Epidermal melanocyte (primary cell): ENCODE measurements at regions not wholly inside any gene's neighbourhood (a gene's known extent, or its start where the extent isn't known, plus 50 kb on each side); places are given as distances from the start of the nearest gene placed in this dataset.

Experiments
- DNase-seq: peaks from one replicate; pipeline ENCODE4 v3.0.0; 2011; ENCODE audit warnings: low spot score; ENCODE audit not compliant: insufficient read length

- no peak for DNase-seq
Observed at GRCh38 chr18:29588446-29589100, 1411.6 kb upstream of the CDH2 start.

GRCh38 chr18:29586210-29586609, 1409.3 kb upstream of the CDH2 start:
- no peak for DNase-seq

- DNase-seq = no peak
Observed at GRCh38 chr18:29560270-29560669, 1383.3 kb upstream of the CDH2 start.

GRCh38 chr18:29556070-29556469, 1379.1 kb upstream of the CDH2 start:
- DNase-seq = no peak

GRCh38 chr18:29549759-29550158, 1372.8 kb upstream of the CDH2 start:
- no peak for DNase-seq

GRCh38 chr18:29547626-29548025, 1370.7 kb upstream of the CDH2 start:
- no peak for DNase-seq

GRCh38 chr18:29540548-29540947, 1363.6 kb upstream of the CDH2 start:
- DNase-seq = no peak

GRCh38 chr18:29531746-29532145, 1354.8 kb upstream of the CDH2 start:
- no peak for DNase-seq

GRCh38 chr18:29523371-29523770, 1346.4 kb upstream of the CDH2 start:
- no peak for DNase-seq

GRCh38 chr18:29512761-29513160, 1335.8 kb upstream of the CDH2 start:
- no peak for DNase-seq

- no peak for DNase-seq
Observed at GRCh38 chr18:29512203-29512602, 1335.3 kb upstream of the CDH2 start.

- DNase-seq = no peak
Observed at GRCh38 chr18:29501952-29502351, 1325.0 kb upstream of the CDH2 start.

GRCh38 chr18:29496152-29496680, 1319.3 kb upstream of the CDH2 start:
- DNase-seq = no peak

GRCh38 chr18:29494371-29494770, 1317.4 kb upstream of the CDH2 start:
- DNase-seq = no peak

GRCh38 chr18:29491907-29492306, 1315.0 kb upstream of the CDH2 start:
- DNase-seq = no peak

GRCh38 chr18:29488617-29489016, 1311.7 kb upstream of the CDH2 start:
- DNase-seq = no peak

- DNase-seq = no peak
Observed at GRCh38 chr18:29465526-29465925, 1288.6 kb upstream of the CDH2 start.

- no peak for DNase-seq
Observed at GRCh38 chr18:29459972-29460371, 1283.0 kb upstream of the CDH2 start.

- no peak for DNase-seq
Observed at GRCh38 chr18:29457316-29457889, 1280.5 kb upstream of the CDH2 start.

GRCh38 chr18:29449424-29449823, 1272.5 kb upstream of the CDH2 start:
- no peak for DNase-seq

GRCh38 chr18:29439398-29439797, 1262.5 kb upstream of the CDH2 start:
- no peak for DNase-seq

GRCh38 chr18:29436459-29436858, 1259.5 kb upstream of the CDH2 start:
- DNase-seq = no peak

- no peak for DNase-seq
Observed at GRCh38 chr18:29434650-29435049, 1257.7 kb upstream of the CDH2 start.
